Upper lobe of left lung (tissue), 4 donors: ENCODE measurements at regions not wholly inside any gene's neighbourhood (a gene's known extent, or its start where the extent isn't known, plus 50 kb on each side); places are given as distances from the start of the nearest gene placed in this dataset.

Experiments used
- POLR2A ChIP-seq, 4 donors: fragments of 450-650 bp; IDR thresholded peaks; one replicate each; pipeline ENCODE4 v1.5.1; 2016 to 2017; ENCODE audit warnings: antibody characterized with exemption in 4 of 4, mild to moderate bottlenecking in 2 of 4
- POLR2AphosphoS5 ChIP-seq, 2 donors: sonication (generic); formaldehyde crosslinking; IDR thresholded peaks; one replicate each; pipeline ENCODE4 v1.5.1; 2017; ENCODE audit warnings: antibody characterized with exemption in 2 of 2
- TF ChIP-seq, protein P1 (sequence below), 6 experiments: fragments of 450-650 bp in 4 of 6; fragments of 200-600 bp in 2 of 6; sonication (generic) in 2 of 6; IDR thresholded peaks; one replicate each; pipeline ENCODE4 v1.5.1; 2016 to 2019; ENCODE audit warnings: antibody characterized with exemption in 6 of 6

DNA sequence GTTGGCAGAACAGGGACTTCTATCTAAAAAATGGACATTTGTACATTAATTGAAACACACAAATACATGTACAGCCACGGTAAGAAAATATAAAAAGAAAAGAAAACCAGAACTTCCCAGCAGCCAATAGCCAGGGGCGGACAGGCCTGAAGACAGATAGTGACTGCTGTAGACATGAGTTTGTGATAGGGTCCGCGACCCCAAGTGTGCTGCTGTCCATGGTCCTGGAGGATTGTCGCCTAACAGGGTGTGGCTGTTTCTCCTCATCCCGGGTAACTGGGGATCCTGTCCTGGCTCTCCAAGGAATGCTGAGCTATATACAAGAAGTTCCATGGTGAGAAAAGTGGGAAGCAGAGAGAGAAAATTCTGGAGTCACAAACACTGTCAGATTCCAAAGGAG, 266.5 kb upstream of the SALL3 start:
- TF ChIP-seq POLR2AphosphoS5 (IDR thresholded peaks at IDR 0.05): no peak
- TF ChIP-seq, protein P1, sequence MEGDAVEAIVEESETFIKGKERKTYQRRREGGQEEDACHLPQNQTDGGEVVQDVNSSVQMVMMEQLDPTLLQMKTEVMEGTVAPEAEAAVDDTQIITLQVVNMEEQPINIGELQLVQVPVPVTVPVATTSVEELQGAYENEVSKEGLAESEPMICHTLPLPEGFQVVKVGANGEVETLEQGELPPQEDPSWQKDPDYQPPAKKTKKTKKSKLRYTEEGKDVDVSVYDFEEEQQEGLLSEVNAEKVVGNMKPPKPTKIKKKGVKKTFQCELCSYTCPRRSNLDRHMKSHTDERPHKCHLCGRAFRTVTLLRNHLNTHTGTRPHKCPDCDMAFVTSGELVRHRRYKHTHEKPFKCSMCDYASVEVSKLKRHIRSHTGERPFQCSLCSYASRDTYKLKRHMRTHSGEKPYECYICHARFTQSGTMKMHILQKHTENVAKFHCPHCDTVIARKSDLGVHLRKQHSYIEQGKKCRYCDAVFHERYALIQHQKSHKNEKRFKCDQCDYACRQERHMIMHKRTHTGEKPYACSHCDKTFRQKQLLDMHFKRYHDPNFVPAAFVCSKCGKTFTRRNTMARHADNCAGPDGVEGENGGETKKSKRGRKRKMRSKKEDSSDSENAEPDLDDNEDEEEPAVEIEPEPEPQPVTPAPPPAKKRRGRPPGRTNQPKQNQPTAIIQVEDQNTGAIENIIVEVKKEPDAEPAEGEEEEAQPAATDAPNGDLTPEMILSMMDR (IDR thresholded peaks at IDR 0.05): no peak
- TF ChIP-seq POLR2A (IDR thresholded peaks at IDR 0.05): no peak
